WTC11 (cell line): ENCODE measurements at regions not wholly inside any gene's neighbourhood (a gene's known extent, or its start where the extent isn't known, plus 50 kb on each side); places are given as distances from the start of the nearest gene placed in this dataset.

Experiments used
- ATAC-seq: fragments of 200-7000 bp; cut with Tn5 transposase; 2 replicates; pipeline ENCODE4 v1.10.0; 2021; ENCODE audit warnings: mild to moderate bottlenecking, moderate library complexity
- CTCF ChIA-PET: fragments of 300-600 bp; sonication (Branson Sonifier 250); formaldehyde crosslinking; loops from one replicate; lab custom pipeline; 2021; ENCODE audit warnings: antibody characterized with exemption; lab: Charles Lee
- POLR2A ChIA-PET: fragments of 350-600 bp; sonication (Branson Sonifier 250); formaldehyde crosslinking; loops from one replicate; lab custom pipeline; 2021; ENCODE audit warnings: antibody characterized with exemption; lab: Charles Lee
- DNase-seq: peaks from one replicate; pipeline ENCODE4 v3.0.0; 2021; ENCODE audit warnings: low spot score
- H3K27ac Mint-ChIP-seq: 2 replicates; pipeline ENCODE4 v1.8.0; 2021; ENCODE audit warnings: mixed read lengths
- H3K27me3 Mint-ChIP-seq: 2 replicates; pipeline ENCODE4 v1.8.0; 2021; ENCODE audit warnings: low read depth, mild to moderate bottlenecking, moderate library complexity, mixed read lengths
- H3K36me3 Mint-ChIP-seq: 2 replicates; pipeline ENCODE4 v1.8.0; 2021; ENCODE audit warnings: mixed read lengths
- H3K4me1 Mint-ChIP-seq: 2 replicates; pipeline ENCODE4 v1.8.0; 2022; ENCODE audit warnings: mixed read lengths
- H3K4me3 Mint-ChIP-seq: 2 replicates; pipeline ENCODE4 v1.8.0; 2021; ENCODE audit warnings: mild to moderate bottlenecking, moderate library complexity, mixed read lengths
- H3K9me3 Mint-ChIP-seq: 2 replicates; pipeline ENCODE4 v1.8.0; 2021; ENCODE audit warnings: mixed read lengths
- ATF1 ChIP-seq: sonication (generic); formaldehyde crosslinking; IDR thresholded peaks from 2 replicates; pipeline ENCODE4 v1.8.1; 2023; ENCODE audit warnings: mild to moderate bottlenecking, moderate library complexity, missing genetic modification reagents
- ELF4 ChIP-seq: sonication (generic); formaldehyde crosslinking; IDR thresholded peaks from 2 replicates; pipeline ENCODE4 v1.8.1; 2022; ENCODE audit warnings: low read depth, mild to moderate bottlenecking, moderate library complexity, missing genetic modification reagents
- KAT7 ChIP-seq: sonication (generic); formaldehyde crosslinking; IDR thresholded peaks from 2 replicates; pipeline ENCODE4 v1.8.1; 2023; ENCODE audit warnings: missing genetic modification reagents, mild to moderate bottlenecking, borderline replicate concordance
- MXD4 ChIP-seq: fragments of 250-450 bp; sonication (Bioruptor Pico); IDR thresholded peaks from 2 replicates; pipeline ENCODE4 v1.8.0; 2021; ENCODE audit warnings: mild to moderate bottlenecking, moderate library complexity, borderline replicate concordance
- PRRX2 ChIP-seq: fragments of 250-450 bp; sonication (Bioruptor Pico); IDR thresholded peaks from 2 replicates; pipeline ENCODE4 v1.8.0; 2021; ENCODE audit warnings: mild to moderate bottlenecking
- SMAD4 ChIP-seq: sonication (generic); formaldehyde crosslinking; IDR thresholded peaks from 2 replicates; pipeline ENCODE4 v1.8.0; 2022; ENCODE audit warnings: mild to moderate bottlenecking, missing genetic modification reagents
- TCF7 ChIP-seq: sonication (generic); formaldehyde crosslinking; IDR thresholded peaks from 2 replicates; pipeline ENCODE4 v1.8.0; 2022; ENCODE audit warnings: mild to moderate bottlenecking, low read depth, missing genetic modification reagents, moderate library complexity
- TEAD4 ChIP-seq: sonication (generic); formaldehyde crosslinking; IDR thresholded peaks from 2 replicates; pipeline ENCODE4 v1.8.0; 2022; ENCODE audit warnings: mild to moderate bottlenecking, missing genetic modification reagents
- ZNF219 ChIP-seq: sonication (generic); formaldehyde crosslinking; IDR thresholded peaks from 2 replicates; pipeline ENCODE4 v1.8.0; 2023; ENCODE audit warnings: missing genetic modification reagents, mild to moderate bottlenecking, borderline replicate concordance
- ZNF317 ChIP-seq: sonication (generic); formaldehyde crosslinking; IDR thresholded peaks from 2 replicates; pipeline ENCODE4 v1.8.1; 2023; ENCODE audit warnings: low read depth, mild to moderate bottlenecking, moderate library complexity, missing genetic modification reagents, borderline replicate concordance
- TF ChIP-seq, protein P1 (sequence below): sonication (generic); formaldehyde crosslinking; IDR thresholded peaks from 2 replicates; pipeline ENCODE4 v1.8.1; 2023; ENCODE audit warnings: mild to moderate bottlenecking, missing genetic modification reagents
- TF ChIP-seq, protein P2 (sequence below): sonication (generic); formaldehyde crosslinking; IDR thresholded peaks from 2 replicates; pipeline ENCODE4 v1.8.0; 2023; ENCODE audit warnings: mild to moderate bottlenecking, missing genetic modification reagents
- TF ChIP-seq, protein P3 (sequence below): sonication (generic); formaldehyde crosslinking; IDR thresholded peaks from 2 replicates; pipeline ENCODE4 v1.8.1; 2023; ENCODE audit warnings: mild to moderate bottlenecking, missing genetic modification reagents, moderate library complexity
- TF ChIP-seq, protein P4 (sequence below): sonication (generic); formaldehyde crosslinking; IDR thresholded peaks from 2 replicates; pipeline ENCODE4 v1.8.0; 2023; ENCODE audit warnings: missing genetic modification reagents, mild to moderate bottlenecking, borderline replicate concordance
- TF ChIP-seq, protein P5 (sequence below): sonication (generic); formaldehyde crosslinking; IDR thresholded peaks from 2 replicates; pipeline ENCODE4 v1.8.1; 2022; ENCODE audit warnings: mild to moderate bottlenecking, missing genetic modification reagents, moderate library complexity, borderline replicate concordance
- TF ChIP-seq, protein P6 (sequence below): sonication (generic); formaldehyde crosslinking; IDR thresholded peaks from 2 replicates; pipeline ENCODE4 v1.8.0; 2022; ENCODE audit warnings: mild to moderate bottlenecking, missing genetic modification reagents
- TF ChIP-seq, protein P7 (sequence below): sonication (generic); formaldehyde crosslinking; IDR thresholded peaks from 2 replicates; pipeline ENCODE4 v1.8.1; 2022; ENCODE audit warnings: mild to moderate bottlenecking, moderate library complexity, missing genetic modification reagents

DNA sequence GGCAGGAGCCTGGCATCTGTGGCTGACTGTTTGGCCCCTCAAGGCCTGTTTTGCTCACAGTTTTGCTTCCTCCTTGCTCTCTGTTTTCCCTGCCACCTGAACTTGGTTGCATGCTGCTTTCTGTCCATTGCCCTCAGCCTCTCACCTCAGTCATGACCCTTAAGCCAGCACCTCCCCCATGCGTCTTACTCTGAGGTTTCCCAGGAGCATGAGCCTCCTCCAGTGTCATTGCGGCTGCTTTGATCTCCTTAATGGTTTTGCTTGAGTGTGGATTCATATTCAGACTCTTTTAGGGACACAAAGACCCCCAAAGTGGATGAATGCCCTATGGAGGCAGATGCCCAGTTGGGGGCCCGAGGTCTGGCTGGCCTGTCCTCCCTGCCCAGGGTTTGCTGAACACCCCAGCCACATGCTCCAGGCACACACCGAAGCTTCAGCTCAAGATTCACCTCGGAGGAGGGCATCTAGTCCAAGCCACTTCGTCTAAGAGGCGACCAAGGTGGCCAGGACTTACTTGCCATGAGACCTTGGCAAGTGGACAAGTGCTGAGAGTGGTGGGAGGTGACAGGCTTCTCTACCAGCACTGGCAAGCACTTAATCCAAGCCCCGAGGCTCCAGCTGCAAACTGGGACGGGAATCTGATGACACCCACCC, 95.4 kb upstream of the DIO3 start (continued):
- TF ChIP-seq, protein P1, sequence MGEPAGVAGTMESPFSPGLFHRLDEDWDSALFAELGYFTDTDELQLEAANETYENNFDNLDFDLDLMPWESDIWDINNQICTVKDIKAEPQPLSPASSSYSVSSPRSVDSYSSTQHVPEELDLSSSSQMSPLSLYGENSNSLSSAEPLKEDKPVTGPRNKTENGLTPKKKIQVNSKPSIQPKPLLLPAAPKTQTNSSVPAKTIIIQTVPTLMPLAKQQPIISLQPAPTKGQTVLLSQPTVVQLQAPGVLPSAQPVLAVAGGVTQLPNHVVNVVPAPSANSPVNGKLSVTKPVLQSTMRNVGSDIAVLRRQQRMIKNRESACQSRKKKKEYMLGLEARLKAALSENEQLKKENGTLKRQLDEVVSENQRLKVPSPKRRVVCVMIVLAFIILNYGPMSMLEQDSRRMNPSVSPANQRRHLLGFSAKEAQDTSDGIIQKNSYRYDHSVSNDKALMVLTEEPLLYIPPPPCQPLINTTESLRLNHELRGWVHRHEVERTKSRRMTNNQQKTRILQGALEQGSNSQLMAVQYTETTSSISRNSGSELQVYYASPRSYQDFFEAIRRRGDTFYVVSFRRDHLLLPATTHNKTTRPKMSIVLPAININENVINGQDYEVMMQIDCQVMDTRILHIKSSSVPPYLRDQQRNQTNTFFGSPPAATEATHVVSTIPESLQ (CRISPR knock-in tag) = no peak
- TF ChIP-seq, protein P2, sequence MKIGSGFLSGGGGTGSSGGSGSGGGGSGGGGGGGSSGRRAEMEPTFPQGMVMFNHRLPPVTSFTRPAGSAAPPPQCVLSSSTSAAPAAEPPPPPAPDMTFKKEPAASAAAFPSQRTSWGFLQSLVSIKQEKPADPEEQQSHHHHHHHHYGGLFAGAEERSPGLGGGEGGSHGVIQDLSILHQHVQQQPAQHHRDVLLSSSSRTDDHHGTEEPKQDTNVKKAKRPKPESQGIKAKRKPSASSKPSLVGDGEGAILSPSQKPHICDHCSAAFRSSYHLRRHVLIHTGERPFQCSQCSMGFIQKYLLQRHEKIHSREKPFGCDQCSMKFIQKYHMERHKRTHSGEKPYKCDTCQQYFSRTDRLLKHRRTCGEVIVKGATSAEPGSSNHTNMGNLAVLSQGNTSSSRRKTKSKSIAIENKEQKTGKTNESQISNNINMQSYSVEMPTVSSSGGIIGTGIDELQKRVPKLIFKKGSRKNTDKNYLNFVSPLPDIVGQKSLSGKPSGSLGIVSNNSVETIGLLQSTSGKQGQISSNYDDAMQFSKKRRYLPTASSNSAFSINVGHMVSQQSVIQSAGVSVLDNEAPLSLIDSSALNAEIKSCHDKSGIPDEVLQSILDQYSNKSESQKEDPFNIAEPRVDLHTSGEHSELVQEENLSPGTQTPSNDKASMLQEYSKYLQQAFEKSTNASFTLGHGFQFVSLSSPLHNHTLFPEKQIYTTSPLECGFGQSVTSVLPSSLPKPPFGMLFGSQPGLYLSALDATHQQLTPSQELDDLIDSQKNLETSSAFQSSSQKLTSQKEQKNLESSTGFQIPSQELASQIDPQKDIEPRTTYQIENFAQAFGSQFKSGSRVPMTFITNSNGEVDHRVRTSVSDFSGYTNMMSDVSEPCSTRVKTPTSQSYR (CRISPR knock-in tag) = no peak
- TF ChIP-seq MXD4 (CRISPR knock-in tag) (no peak), ELF4 (no peak), TEAD4 (no peak)
- TF ChIP-seq, protein P3, sequence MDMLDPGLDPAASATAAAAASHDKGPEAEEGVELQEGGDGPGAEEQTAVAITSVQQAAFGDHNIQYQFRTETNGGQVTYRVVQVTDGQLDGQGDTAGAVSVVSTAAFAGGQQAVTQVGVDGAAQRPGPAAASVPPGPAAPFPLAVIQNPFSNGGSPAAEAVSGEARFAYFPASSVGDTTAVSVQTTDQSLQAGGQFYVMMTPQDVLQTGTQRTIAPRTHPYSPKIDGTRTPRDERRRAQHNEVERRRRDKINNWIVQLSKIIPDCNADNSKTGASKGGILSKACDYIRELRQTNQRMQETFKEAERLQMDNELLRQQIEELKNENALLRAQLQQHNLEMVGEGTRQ (CRISPR knock-in tag) = no peak
- TF ChIP-seq, protein P4, sequence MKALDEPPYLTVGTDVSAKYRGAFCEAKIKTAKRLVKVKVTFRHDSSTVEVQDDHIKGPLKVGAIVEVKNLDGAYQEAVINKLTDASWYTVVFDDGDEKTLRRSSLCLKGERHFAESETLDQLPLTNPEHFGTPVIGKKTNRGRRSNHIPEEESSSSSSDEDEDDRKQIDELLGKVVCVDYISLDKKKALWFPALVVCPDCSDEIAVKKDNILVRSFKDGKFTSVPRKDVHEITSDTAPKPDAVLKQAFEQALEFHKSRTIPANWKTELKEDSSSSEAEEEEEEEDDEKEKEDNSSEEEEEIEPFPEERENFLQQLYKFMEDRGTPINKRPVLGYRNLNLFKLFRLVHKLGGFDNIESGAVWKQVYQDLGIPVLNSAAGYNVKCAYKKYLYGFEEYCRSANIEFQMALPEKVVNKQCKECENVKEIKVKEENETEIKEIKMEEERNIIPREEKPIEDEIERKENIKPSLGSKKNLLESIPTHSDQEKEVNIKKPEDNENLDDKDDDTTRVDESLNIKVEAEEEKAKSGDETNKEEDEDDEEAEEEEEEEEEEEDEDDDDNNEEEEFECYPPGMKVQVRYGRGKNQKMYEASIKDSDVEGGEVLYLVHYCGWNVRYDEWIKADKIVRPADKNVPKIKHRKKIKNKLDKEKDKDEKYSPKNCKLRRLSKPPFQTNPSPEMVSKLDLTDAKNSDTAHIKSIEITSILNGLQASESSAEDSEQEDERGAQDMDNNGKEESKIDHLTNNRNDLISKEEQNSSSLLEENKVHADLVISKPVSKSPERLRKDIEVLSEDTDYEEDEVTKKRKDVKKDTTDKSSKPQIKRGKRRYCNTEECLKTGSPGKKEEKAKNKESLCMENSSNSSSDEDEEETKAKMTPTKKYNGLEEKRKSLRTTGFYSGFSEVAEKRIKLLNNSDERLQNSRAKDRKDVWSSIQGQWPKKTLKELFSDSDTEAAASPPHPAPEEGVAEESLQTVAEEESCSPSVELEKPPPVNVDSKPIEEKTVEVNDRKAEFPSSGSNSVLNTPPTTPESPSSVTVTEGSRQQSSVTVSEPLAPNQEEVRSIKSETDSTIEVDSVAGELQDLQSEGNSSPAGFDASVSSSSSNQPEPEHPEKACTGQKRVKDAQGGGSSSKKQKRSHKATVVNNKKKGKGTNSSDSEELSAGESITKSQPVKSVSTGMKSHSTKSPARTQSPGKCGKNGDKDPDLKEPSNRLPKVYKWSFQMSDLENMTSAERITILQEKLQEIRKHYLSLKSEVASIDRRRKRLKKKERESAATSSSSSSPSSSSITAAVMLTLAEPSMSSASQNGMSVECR (CRISPR knock-in tag) = no peak
- TF ChIP-seq, protein P5, sequence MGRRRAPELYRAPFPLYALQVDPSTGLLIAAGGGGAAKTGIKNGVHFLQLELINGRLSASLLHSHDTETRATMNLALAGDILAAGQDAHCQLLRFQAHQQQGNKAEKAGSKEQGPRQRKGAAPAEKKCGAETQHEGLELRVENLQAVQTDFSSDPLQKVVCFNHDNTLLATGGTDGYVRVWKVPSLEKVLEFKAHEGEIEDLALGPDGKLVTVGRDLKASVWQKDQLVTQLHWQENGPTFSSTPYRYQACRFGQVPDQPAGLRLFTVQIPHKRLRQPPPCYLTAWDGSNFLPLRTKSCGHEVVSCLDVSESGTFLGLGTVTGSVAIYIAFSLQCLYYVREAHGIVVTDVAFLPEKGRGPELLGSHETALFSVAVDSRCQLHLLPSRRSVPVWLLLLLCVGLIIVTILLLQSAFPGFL (CRISPR knock-in tag) = no peak
- TF ChIP-seq, protein P6, sequence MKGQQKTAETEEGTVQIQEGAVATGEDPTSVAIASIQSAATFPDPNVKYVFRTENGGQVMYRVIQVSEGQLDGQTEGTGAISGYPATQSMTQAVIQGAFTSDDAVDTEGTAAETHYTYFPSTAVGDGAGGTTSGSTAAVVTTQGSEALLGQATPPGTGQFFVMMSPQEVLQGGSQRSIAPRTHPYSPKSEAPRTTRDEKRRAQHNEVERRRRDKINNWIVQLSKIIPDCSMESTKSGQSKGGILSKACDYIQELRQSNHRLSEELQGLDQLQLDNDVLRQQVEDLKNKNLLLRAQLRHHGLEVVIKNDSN (CRISPR knock-in tag) = no peak
- TF ChIP-seq, protein P7, sequence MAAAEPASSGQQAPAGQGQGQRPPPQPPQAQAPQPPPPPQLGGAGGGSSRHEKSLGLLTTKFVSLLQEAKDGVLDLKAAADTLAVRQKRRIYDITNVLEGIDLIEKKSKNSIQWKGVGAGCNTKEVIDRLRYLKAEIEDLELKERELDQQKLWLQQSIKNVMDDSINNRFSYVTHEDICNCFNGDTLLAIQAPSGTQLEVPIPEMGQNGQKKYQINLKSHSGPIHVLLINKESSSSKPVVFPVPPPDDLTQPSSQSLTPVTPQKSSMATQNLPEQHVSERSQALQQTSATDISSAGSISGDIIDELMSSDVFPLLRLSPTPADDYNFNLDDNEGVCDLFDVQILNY = no peak

DNA sequence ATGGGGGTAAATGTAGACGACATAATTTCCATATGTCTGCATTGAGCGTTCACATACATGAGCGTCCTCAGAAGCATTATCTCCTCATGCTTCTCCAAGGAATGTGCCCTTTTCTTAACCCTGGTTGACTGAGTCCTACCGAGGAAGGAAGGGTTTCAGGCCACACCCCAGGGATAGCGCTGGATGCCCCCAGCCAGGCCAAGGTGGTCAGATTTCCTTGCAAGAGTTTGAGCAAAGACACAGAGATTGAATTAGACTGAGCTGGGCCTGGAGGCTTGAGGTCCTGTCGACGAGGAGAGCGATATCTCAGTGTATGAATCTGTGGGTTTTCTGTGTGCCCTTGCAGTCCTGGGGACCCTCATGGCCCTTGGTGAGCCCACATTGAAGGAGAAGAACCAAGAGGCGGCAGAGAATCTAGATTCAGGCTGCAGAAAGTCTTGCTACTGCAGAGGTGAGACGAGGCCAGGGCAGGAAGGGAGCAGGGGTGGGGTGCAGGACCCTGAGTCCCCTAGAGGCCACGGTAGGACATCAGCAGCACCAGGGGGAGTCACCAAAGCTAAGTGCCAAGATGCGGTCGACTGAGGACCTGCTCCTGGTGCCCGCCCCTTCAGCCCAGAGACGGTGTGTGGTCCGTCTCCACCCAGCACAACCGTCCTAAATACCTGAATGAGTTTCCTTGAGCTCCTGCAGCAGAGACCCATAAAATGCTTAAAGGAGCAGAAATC, 94.7 kb upstream of the DIO3 start:
- no peak overlapping the region for H3K4me3 Mint-ChIP-seq
- H3K36me3 Mint-ChIP-seq = no peaks in the 10 kb centered on the region
- ATAC-seq (no peak), DNase-seq (no peak)
- ChIA-PET CTCF (interaction anchor here (1.1 kb wide), 1 partner anchor 38 kb away, joined by 3 read pairs; no protein-coding TSS in a partner anchor), POLR2A (no interaction called here)
- no peaks in the 10 kb centered on the region for H3K9me3 Mint-ChIP-seq
- no peak overlapping the region for H3K27ac Mint-ChIP-seq
- peaks cover 4% of the 10 kb centered on the region for H3K27me3 Mint-ChIP-seq
- no peaks in the 10 kb centered on the region for H3K4me1 Mint-ChIP-seq
- TF ChIP-seq PRRX2 (no peak), SMAD4 (no peak), KAT7 (CRISPR knock-in tag) (no peak), ZNF317 (CRISPR knock-in tag) (no peak), TCF7 (CRISPR knock-in tag) (no peak), ZNF219 (no peak), ATF1 (no peak)
- TF ChIP-seq, protein P1 (CRISPR knock-in tag) = no peak
